ENCODE measurements at regions not wholly inside any gene's neighbourhood (a gene's known extent, or its start where the extent isn't known, plus 50 kb on each side); places are given as distances from the start of the nearest gene placed in this dataset.

- H3K4me2 ChIP-seq (ENCODE audit: control insufficient read depth, extremely low read depth, insufficient read depth, low read depth, low read length): no peak overlapping the region
- FAIRE-seq: no peak
- TF ChIP-seq CTCF (optimal IDR thresholded peaks at IDR 0.05 in 1 of 3, IDR thresholded peaks at IDR 0.05 in 1 of 3, conservative IDR thresholded peaks at IDR 0.05 in 1 of 3; ENCODE audit: extremely low read depth in 1 of 3, insufficient read depth in 2 of 3, low read length in 3 of 3) (no peak), EZH2 (IDR thresholded peaks at IDR 0.05; ENCODE audit: low read length) (no peak)
- H3K36me3 ChIP-seq (ENCODE audit: control insufficient read depth in 2 of 2, extremely low read depth in 1 of 2, insufficient read depth in 2 of 2, low read length in 2 of 2): no peaks in the 10 kb centered on the region
- H3K9ac ChIP-seq (ENCODE audit: control insufficient read depth, extremely low read depth, insufficient read depth, low read length): no peak overlapping the region
- DNase-seq (ENCODE audit: low read depth, low spot score): no peak
- H3K4me1 ChIP-seq (ENCODE audit: control insufficient read depth, extremely low read depth, insufficient read depth, low read length): no peaks in the 10 kb centered on the region
- no peak overlapping the region for H3K4me3 ChIP-seq (ENCODE audit: control insufficient read depth in 2 of 3, extremely low read depth in 1 of 3, insufficient read depth in 2 of 3, low read depth in 1 of 3, low read length in 3 of 3)
- dilution Hi-C loops (cut with MboI; ENCODE audit: extremely low pct_ligation_motif_present, low sequenced_read_pairs): no loop called here
- no peaks in the 10 kb centered on the region for H4K20me1 ChIP-seq (ENCODE audit: control insufficient read depth, extremely low read depth, insufficient read depth, low read length)
- H3K27ac ChIP-seq (ENCODE audit: control insufficient read depth, insufficient read depth, low read length): no peak overlapping the region
- H3K9me1 ChIP-seq (ENCODE audit: control insufficient read depth, extremely low read depth, insufficient read depth, low read length): no peaks in the 10 kb centered on the region
- no peak overlapping the region for H2AFZ ChIP-seq (ENCODE audit: control insufficient read depth, low read length)
- H3K9me3 ChIP-seq (ENCODE audit: control insufficient read depth, low read depth, low read length): no peaks in the 10 kb centered on the region
- no peaks in the 10 kb centered on the region for H3K79me2 ChIP-seq (ENCODE audit: control insufficient read depth, insufficient read depth, low read length)
- no peaks in the 10 kb centered on the region for H3K27me3 ChIP-seq (ENCODE audit: control insufficient read depth, extremely low read depth, insufficient read depth, low read length)
These were observed 1026.2 kb upstream of the NR2F2 start for GRCh38 chr15:95304151-95304946.

DNA sequence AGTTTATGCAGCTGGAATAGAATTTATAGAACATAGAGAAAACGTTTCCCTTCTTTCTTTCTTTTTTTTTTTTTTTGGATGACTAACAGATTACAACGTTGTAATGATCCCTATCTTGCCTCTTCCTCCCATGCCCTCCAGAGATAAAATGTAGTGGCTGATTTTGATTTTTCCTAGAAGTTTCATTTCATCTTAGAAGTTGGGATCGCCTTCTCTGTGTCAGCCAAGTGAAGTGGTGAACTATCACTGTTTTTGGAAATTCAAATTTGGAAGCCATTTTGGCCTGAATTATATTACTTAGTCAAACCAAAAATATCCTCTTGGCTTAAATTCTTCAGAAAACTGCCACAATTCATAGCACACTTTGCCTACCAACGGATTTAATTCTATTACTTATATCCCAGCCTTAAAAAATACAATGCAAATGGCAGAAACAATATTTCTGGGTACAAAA lies 1025.5 kb upstream of the NR2F2 start:
- H3K4me1 ChIP-seq (ENCODE audit: control insufficient read depth, extremely low read depth, insufficient read depth, low read length): no peaks in the 10 kb centered on the region
- no peaks in the 10 kb centered on the region for H3K79me2 ChIP-seq (ENCODE audit: control insufficient read depth, insufficient read depth, low read length)
- H3K9me3 ChIP-seq (ENCODE audit: control insufficient read depth, low read depth, low read length): no peaks in the 10 kb centered on the region
- H3K27ac ChIP-seq (ENCODE audit: control insufficient read depth, insufficient read depth, low read length): no peak overlapping the region
- TF ChIP-seq EZH2 (IDR thresholded peaks at IDR 0.05; ENCODE audit: low read length) (no peak), CTCF (optimal IDR thresholded peaks at IDR 0.05 in 1 of 3, IDR thresholded peaks at IDR 0.05 in 1 of 3, conservative IDR thresholded peaks at IDR 0.05 in 1 of 3; ENCODE audit: extremely low read depth in 1 of 3, insufficient read depth in 2 of 3, low read length in 3 of 3) (no peak)
- no peak for DNase-seq (ENCODE audit: low read depth, low spot score)
- no peak overlapping the region for H3K4me2 ChIP-seq (ENCODE audit: control insufficient read depth, extremely low read depth, insufficient read depth, low read depth, low read length)
- no peak for FAIRE-seq
- no peaks in the 10 kb centered on the region for H3K9me1 ChIP-seq (ENCODE audit: control insufficient read depth, extremely low read depth, insufficient read depth, low read length)
- H3K4me3 ChIP-seq (ENCODE audit: control insufficient read depth in 2 of 3, extremely low read depth in 1 of 3, insufficient read depth in 2 of 3, low read depth in 1 of 3, low read length in 3 of 3): no peak overlapping the region
- H3K36me3 ChIP-seq (ENCODE audit: control insufficient read depth in 2 of 2, extremely low read depth in 1 of 2, insufficient read depth in 2 of 2, low read length in 2 of 2): no peaks in the 10 kb centered on the region
- no peaks in the 10 kb centered on the region for H3K27me3 ChIP-seq (ENCODE audit: control insufficient read depth, extremely low read depth, insufficient read depth, low read length)
- dilution Hi-C loops (cut with MboI; ENCODE audit: extremely low pct_ligation_motif_present, low sequenced_read_pairs): no loop called here
- H3K9ac ChIP-seq (ENCODE audit: control insufficient read depth, extremely low read depth, insufficient read depth, low read length): no peak overlapping the region
- H4K20me1 ChIP-seq (ENCODE audit: control insufficient read depth, extremely low read depth, insufficient read depth, low read length): no peaks in the 10 kb centered on the region
- no peak overlapping the region for H2AFZ ChIP-seq (ENCODE audit: control insufficient read depth, low read length)

All from keratinocyte (primary cell).